Common myeloid progenitor, CD34-positive (primary cell): ENCODE measurements at regions not wholly inside any gene's neighbourhood (a gene's known extent, or its start where the extent isn't known, plus 50 kb on each side); places are given as distances from the start of the nearest gene placed in this dataset.
"Not testable (repeated sequence)": the region's sequence is repeated elsewhere in the genome, so short reads cannot be mapped to it uniquely, and the experiment has no call there.

Experiments
- CTCF ChIA-PET: fragments of 350-600 bp; sonication (Branson Sonifier 250); formaldehyde crosslinking; loops from one replicate; lab custom pipeline; 2021; ENCODE audit warnings: antibody characterized with exemption; lab: Charles Lee
- POLR2A ChIA-PET: fragments of 350-600 bp; sonication (Branson Sonifier 250); formaldehyde crosslinking; loops from one replicate; lab custom pipeline; 2021; ENCODE audit warnings: antibody characterized with exemption; lab: Charles Lee
- DNase-seq, 3 donors: peaks; one replicate each; pipeline versions ENCODE4 v3.0.0 to v3.0.0-alpha.2; 2013
- H3K27ac ChIP-seq, 2 experiments: 1 replicate in 1 of 2; 2 replicates in 1 of 2; pipeline ENCODE4 v1.7.0; 2013; ENCODE audit warnings: inconsistent platforms in 2 of 2, low read length in 2 of 2, mild to moderate bottlenecking in 2 of 2, low read depth in 1 of 2, moderate library complexity in 1 of 2; ENCODE audit not compliant: severe bottlenecking in 2 of 2, insufficient read depth in 1 of 2, poor library complexity in 1 of 2
- H3K27me3 ChIP-seq, 5 experiments: replicated peaks in 2 of 5; 1 replicate in 3 of 5; 2 replicates in 2 of 5; pipeline versions ENCODE4 v1.6.1 to v1.7.0; 2013; ENCODE audit warnings: low read length in 4 of 5, mild to moderate bottlenecking in 2 of 5, moderate library complexity in 2 of 5, inconsistent platforms in 1 of 5; ENCODE audit not compliant: insufficient read depth in 5 of 5, control insufficient read depth in 4 of 5
- H3K36me3 ChIP-seq, 4 experiments: 1 replicate in 2 of 4; 2 replicates in 2 of 4; pipeline versions ENCODE4 v1.6.1 to v1.7.0; 2013; ENCODE audit warnings: low read length in 3 of 4, control low read depth in 1 of 4, mild to moderate bottlenecking in 1 of 4; ENCODE audit not compliant: control insufficient read depth in 4 of 4, insufficient read depth in 4 of 4
- H3K4me1 ChIP-seq, 4 experiments: 1 replicate in 3 of 4; 2 replicates in 1 of 4; pipeline versions ENCODE4 v1.6.1 to v1.7.1; 2013; ENCODE audit warnings: low read length in 3 of 4, mild to moderate bottlenecking in 3 of 4, control low read depth in 1 of 4, inconsistent platforms in 1 of 4, moderate library complexity in 1 of 4; ENCODE audit not compliant: control insufficient read depth in 4 of 4, insufficient read depth in 4 of 4; ENCODE audit errors: control extremely low read depth in 1 of 4
- H3K4me3 ChIP-seq, 7 experiments: 1 replicate in 4 of 7; 2 replicates in 3 of 7; pipeline versions ENCODE4 v1.5.1 to v1.7.0; 2013; ENCODE audit warnings: mild to moderate bottlenecking in 7 of 7, low read length in 6 of 7, moderate library complexity in 6 of 7, inconsistent platforms in 2 of 7, low read depth in 2 of 7, control low read depth in 1 of 7; ENCODE audit not compliant: insufficient read depth in 4 of 7, control insufficient read depth in 1 of 7; ENCODE audit errors: extremely low read depth in 1 of 7
- H3K9me3 ChIP-seq, 5 experiments: 1 replicate in 4 of 5; 2 replicates in 1 of 5; pipeline versions ENCODE4 v1.6.1 to v1.7.1; 2013; ENCODE audit warnings: low read length in 4 of 5, mild to moderate bottlenecking in 2 of 5, inconsistent platforms in 1 of 5, low read depth in 1 of 5, moderate library complexity in 1 of 5; ENCODE audit not compliant: control insufficient read depth in 4 of 5, insufficient read depth in 2 of 5; ENCODE audit errors: control extremely low read depth in 1 of 5
- WGBS: methylation state at CpG from one replicate; pipeline ENCODE4 v1.1.5; 2013; ENCODE audit not compliant: insufficient coverage; 5-methylcytosine and 5-hydroxymethylcytosine counted together

DNA sequence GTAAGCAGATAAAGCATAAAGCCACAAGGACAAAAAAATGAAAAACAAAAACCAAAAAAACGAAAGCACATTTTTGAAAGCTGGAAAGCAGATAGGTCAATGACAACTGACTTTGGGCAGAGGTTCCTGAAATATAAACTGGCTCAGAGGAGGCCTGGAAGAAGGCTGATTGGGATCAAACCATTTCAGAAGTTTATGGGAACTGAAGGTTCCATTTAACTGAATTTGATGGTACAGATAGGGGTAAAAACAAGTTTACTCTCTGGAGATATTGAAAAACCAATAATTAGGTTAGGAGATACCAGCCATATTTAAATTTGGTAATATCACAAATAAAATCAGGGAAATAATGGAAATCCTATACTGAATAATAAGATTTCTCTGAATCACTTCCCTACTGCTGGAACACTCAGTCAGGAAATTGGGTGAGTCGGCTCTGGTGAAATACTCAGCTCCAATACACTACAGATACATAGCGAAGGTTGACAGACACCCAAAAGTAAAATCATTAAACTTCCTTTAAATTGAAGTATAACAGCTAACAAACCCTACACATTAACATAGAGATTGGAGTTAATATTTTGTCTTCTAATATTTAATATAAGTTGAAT is 1584.3 kb downstream of the STIM2 start:
- CTCF ChIA-PET, result no interaction called here
- 90% methylated on average over 1 of the region's 3 CpGs for WGBS
- Histone ChIP-seq H3K4me3 (no peak overlapping the region), H3K9me3 (no peaks in the 10 kb centered on the region), H3K27me3 (no peaks in the 10 kb centered on the region), H3K36me3 (no peaks in the 10 kb centered on the region), H3K4me1 (no peaks in the 10 kb centered on the region), H3K27ac (no peak overlapping the region)
- POLR2A ChIA-PET, result no interaction called here
- no peak for DNase-seq

- peaks cover 0 to 2% (median 0%) of the 10 kb centered on the region in 5 experiments for H3K9me3 ChIP-seq
- H3K4me1 ChIP-seq, result no peaks in the 10 kb centered on the region
- no peak overlapping the region for H3K4me3 ChIP-seq
- 85% methylated on average over 2 of the region's 3 CpGs for WGBS
- no peaks in the 10 kb centered on the region for H3K27me3 ChIP-seq
- DNase-seq, result no peak
- H3K27ac ChIP-seq, result no peak overlapping the region
- H3K36me3 ChIP-seq, result no peaks in the 10 kb centered on the region
- ChIA-PET CTCF (no interaction called here), POLR2A (no interaction called here)
Observed at GRCh38 chr4:28449085-28449484, 1588.4 kb downstream of the STIM2 start.

DNA sequence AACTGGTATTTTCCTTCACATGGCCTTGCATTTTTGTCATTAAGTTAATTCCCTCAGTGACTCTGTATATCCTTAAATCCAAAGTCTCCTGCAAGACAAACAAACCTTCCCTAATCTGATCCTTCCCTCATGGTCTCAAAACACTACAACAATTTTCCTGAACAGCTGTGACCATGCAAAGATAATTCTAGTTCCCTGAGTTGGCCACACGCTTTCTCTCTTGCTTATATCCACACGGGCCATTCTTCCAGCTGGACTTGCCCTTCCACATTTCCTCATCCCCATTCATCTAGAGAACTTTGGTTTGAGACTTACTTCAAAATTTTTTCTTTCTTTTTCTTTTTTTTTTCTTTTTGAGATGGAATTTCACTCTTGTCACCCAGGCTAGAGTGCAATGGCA is 1590.7 kb downstream of the STIM2 start:
- Histone ChIP-seq H3K27ac (no peak overlapping the region), H3K4me3 (no peak overlapping the region), H3K27me3 (no peaks in the 10 kb centered on the region), H3K4me1 (no peaks in the 10 kb centered on the region), H3K9me3 (peaks cover 0 to 3% (median 0%) of the 10 kb centered on the region in 5 experiments), H3K36me3 (no peaks in the 10 kb centered on the region)
- ChIA-PET POLR2A (no interaction called here), CTCF (no interaction called here)
- DNase-seq, result no peak
- WGBS, result 93% methylated on average over 2 of the region's 2 CpGs

DNA sequence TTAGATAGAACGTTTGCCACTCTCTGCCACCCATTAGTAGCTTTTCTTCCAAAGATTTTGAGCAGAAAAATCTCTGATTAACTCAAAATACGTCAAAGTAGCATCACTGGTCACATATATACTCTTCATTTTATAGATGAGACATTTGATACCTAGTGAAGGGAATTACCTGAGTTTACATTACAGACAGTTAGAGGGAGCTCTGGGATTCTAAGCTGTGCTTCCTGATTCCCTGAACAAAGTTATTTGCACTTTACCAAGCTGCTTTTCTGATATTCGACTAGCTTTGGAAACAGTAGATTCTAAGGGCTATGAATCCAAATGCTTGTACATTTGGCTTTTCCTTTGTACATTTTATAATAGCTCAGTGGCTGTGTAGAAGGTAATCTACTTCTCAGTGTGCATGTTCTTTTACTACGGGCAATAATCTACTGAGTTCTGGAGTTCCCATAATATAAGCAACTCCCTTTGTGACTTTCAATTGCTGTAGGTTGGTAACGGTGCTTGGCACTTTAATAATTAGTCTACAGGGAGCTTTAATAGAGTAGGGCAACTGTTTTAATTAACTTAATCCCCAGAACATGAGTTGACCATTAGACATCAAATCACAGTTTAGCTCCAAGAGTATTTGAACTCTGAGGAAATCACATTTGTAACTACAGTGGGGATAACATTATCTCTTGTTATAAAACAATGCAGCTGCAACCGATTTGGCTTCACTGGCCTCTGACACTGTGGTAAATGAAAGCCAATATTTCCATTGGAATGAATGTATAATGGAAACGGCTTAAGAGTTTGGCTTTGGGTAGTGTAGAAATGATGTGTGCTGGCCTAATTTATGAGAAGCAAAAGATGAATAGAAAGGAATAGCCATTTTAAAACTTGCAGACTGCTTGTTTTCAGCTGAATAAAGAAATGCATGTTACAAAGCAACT is 1602.4 kb downstream of the STIM2 start:
- H3K36me3 ChIP-seq, result no peaks in the 10 kb centered on the region
- H3K27ac ChIP-seq, result no peak overlapping the region
- H3K9me3 ChIP-seq, result no peaks in the 10 kb centered on the region
- H3K4me3 ChIP-seq, result no peak overlapping the region
- H3K4me1 ChIP-seq, result no peaks in the 10 kb centered on the region
- CTCF ChIA-PET, result no interaction called here
- H3K27me3 ChIP-seq, result no peaks in the 10 kb centered on the region
- POLR2A ChIA-PET, result no interaction called here
- no peak for DNase-seq
- WGBS, result 83% methylated on average over 3 of the region's 7 CpGs

DNA sequence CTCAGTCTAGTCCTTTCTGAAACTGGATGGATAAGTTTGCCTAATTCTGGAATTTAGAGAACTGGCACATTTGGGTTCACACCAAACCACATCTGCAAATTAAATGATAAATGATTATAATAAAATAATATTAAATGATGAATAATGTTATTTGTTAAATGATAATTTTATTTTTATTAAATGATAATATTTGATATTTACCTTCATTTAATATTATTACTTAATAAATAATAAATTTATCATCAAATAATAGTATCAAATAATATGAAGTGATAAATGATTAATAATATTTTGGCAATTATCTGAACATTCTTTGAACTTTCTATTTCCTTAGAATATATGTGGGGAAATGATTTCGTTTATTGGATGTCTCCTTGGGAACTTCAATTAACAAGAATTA is 1604.2 kb downstream of the STIM2 start:
- no peaks in the 10 kb centered on the region for H3K4me1 ChIP-seq
- no CpG with 5 or more reads among the region's 1 CpG for WGBS
- no peak overlapping the region for H3K27ac ChIP-seq
- H3K36me3 ChIP-seq, result no peaks in the 10 kb centered on the region
- DNase-seq, result no peak
- peaks cover 0 to 1% (median 0%) of the 10 kb centered on the region in 5 experiments for H3K9me3 ChIP-seq
- ChIA-PET CTCF (no interaction called here), POLR2A (no interaction called here)
- H3K4me3 ChIP-seq, result no peak overlapping the region
- no peaks in the 10 kb centered on the region for H3K27me3 ChIP-seq

- 96% methylated on average over 13 of the region's 24 CpGs for WGBS
- CTCF ChIA-PET, result not testable (repeated sequence)
Observed at GRCh38 chr4:28466886-28467285, 1606.2 kb downstream of the STIM2 start.

DNA sequence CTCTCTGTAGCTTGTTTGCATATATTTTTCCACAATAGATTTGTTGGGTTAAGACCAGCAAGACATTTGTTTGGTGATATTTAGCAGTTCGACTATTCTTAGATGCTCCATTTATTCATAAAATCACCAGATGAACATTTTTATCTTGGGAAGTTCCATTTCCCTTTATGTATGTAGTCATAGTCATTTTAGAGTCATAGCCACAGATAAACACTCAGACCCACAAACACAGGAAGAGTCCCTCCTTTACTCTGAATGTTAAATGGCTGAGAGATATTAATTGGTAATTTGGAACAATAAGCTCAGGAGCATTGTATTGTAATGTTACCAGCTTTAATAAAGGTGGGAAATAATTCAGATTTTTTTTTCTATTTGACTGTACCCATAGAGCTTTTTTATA is 1608.7 kb downstream of the STIM2 start:
- Histone ChIP-seq H3K36me3 (no peaks in the 10 kb centered on the region), H3K9me3 (peaks cover 0 to 1% (median 0%) of the 10 kb centered on the region in 5 experiments), H3K27ac (no peak overlapping the region), H3K27me3 (no peaks in the 10 kb centered on the region), H3K4me1 (no peaks in the 10 kb centered on the region), H3K4me3 (no peak overlapping the region)
- POLR2A ChIA-PET, result no interaction called here
- WGBS, result no CpG with 5 or more reads among the region's 1 CpG
- DNase-seq, result no peak
- CTCF ChIA-PET, result no interaction called here

More at GRCh38 chr4:28466886-28467285, 1606.2 kb downstream of the STIM2 start:
- H3K4me1 ChIP-seq, H3K27me3 ChIP-seq, H3K36me3 ChIP-seq, H3K27ac ChIP-seq, H3K4me3 ChIP-seq, H3K9me3 ChIP-seq, POLR2A ChIA-PET, DNase-seq: not testable (repeated sequence)
